GM19455 (cell line): ENCODE measurements at regions not wholly inside any gene's neighbourhood (a gene's known extent, or its start where the extent isn't known, plus 50 kb on each side); places are given as distances from the start of the nearest gene placed in this dataset.
"Not testable (repeated sequence)": the region's sequence is repeated elsewhere in the genome, so short reads cannot be mapped to it uniquely, and the experiment has no call there.

Source experiments
- ATAC-seq: cut with Tn5 transposase; IDR thresholded peaks from one replicate; pipeline ENCODE4 v1.9.1; 2021; ENCODE audit not compliant: unreplicated experiment

DNA sequence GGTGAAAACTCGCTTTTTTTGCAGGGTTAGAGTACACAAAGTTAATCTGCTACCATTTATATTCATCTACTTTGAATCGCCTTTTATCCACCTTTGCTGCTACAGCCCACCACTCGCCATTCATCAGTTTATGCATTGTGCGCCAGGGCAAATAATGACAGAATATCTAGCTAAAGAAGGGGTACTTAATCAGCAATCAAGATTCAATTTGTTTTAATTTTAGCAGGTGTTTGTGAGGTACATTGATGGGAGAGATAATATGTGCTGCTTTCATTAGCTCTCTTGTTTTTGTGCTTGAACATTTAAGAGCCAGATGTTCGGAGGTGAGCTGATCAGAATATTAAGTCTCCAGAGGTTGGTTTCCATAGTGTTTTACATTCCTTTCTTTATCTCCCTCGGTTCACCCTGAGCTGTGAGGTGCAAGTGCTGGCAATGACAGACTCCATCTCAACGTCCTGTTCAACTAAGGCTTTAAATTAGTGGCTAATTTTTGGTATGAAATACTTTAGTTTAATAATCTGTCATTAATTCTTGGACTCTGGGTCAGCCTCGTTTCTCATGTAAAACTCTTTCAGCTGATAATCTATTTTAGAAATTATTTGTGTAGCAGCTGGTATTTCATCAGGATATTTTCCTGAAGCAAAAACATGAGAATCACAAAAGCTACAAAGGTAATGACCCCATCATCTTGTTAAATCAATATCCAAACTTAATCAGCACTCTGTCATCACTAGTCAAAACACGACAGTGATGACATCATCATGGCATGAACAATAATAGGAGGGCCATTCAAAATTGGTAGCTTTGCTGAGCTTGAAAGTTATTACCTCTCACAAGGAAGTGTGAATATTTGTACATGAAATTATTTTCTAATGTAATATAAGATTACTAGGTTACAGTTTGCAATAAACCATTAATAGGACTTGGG lies 479.9 kb upstream of the FANCL start:
- no peak for ATAC-seq

GRCh38 chr2:58720033-58720769 lies 479.1 kb upstream of the FANCL start:
- no peak for ATAC-seq

GRCh38 chr2:58715344-58715743 lies 474.2 kb upstream of the FANCL start:
- no peak for ATAC-seq

DNA sequence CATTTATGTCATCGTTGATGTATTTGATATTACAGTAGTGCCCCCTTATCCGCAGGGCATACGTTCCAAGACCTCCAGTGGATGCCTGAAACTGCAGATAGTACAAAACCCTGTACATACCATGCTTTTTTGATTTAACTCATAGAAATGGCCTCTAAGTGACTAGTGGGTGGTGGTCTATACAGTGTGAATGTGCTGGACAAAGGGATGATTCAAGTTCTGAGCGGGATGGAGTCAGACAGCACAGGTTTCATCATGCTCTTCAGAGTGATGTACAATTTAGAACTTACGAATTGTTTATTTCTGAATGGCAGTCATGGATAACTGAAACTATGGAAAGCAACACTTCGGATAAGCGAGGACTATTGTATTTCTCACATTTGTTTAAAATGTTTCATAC lies 473.1 kb upstream of the FANCL start:
- ATAC-seq, result no peak

- ATAC-seq, result no peak
Measured at GRCh38 chr2:58710795-58711279, 469.7 kb upstream of the FANCL start.

GRCh38 chr2:58709687-58710354 lies 468.7 kb upstream of the FANCL start:
- ATAC-seq, result no peak

DNA sequence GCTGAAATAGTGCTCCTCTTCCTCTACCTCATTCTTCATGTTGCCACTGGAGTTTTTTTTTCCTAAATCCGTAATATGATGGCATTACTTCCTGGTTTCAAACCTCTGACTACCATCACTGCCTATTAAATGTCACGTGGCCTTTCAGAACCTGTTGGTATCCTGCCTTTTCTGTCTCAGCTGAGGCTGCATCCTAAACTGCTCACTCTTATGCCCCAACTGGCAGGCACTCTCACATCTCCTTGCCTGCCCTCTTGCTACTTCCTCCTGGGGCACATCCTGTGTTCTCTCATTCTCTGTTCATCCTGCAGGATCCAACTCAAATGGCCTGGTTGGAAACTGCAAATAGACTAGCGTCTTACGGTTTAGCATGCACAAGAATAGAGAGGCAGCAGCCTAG lies 468.1 kb upstream of the FANCL start:
- ATAC-seq, result no peak

- ATAC-seq, result no peak
Measured at GRCh38 chr2:58708565-58708964, 467.4 kb upstream of the FANCL start.

GRCh38 chr2:58702302-58702885 lies 461.3 kb upstream of the FANCL start:
- no peak for ATAC-seq

DNA sequence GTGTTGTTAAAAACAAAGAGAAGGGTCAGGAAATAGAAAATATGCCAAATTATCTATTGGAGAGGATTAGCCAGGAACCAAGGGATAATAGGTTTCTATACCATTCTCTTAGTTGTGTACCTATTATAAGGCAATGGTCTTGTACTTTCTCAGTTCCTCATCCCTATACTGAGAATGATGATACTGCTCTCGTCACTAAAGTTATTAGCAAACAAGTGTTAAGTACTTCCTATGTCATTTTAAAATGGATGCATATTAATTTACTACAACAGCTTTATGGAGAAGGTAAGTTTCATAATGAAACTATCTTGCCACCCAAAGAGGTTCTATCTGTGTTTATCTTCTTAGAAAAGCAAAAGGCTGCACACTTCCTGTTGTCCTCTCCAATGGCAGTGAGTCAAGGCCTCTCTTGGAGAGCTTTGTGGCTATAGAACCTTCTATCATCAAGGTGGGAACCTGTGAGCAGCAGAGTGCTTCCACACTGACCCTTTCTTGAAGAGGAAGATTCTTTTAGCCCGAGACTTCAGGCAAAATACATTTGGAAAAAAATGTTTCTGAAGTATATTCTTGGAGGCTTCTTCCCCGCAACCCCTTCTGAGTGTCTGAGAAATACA lies 460.7 kb upstream of the FANCL start:
- no peak for ATAC-seq

DNA sequence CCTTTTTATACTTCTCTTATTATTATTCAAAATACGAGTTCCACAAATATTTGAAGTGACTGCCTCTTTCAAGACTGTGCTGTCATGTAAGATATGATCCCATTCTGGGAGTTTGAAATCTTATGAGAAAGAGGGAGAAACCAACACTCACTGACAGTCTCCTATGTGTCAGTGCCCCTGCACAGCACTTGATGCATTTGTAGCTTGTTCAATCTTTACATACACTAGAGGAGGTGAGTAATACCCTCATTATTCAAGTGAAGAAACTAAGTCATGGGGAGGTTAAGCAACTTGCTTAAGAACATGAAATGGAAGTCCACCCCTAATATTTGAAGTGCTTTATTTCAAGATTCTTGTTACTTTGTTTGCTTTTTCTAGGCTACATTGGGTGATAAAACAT lies 459.5 kb upstream of the FANCL start:
- no peak for ATAC-seq

- no peak for ATAC-seq
Measured at GRCh38 chr2:58699411-58699810, 458.3 kb upstream of the FANCL start.

DNA sequence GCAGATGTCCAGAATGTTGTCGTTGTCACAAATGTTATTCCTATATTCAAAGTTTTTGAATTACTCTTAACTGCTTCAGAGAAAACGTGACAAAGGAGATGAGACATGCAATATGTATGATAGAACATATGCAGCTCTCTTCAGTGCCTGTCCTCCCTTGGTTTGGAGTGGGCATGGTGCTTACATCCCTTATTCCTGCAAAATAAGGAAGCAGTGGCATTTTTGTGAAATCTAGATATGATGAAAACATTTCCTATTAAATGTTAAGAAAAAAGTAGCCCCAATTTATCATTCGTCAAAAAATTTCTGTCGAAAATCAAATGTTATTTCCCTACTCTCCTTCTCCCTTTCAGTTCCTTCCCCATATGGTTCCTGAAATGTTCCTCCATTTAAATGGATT lies 457.5 kb upstream of the FANCL start:
- no peak for ATAC-seq

DNA sequence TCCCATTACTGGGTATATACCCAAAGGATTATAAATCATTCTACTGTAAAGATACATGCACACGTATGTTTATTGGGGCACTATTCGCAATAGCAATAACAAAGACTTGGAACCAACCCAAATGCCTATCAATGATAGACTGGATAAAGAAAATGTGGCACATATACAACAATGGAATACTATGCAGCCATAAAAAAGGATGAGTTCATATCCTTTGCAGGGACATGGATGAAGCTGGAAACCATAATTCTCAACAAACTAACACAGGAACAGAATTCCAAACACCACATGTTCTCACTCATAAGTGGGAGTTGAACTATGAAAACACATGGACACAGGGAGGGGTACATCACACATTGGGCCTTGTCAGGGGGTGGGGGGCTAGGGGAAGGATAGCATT lies 453.0 kb upstream of the FANCL start:
- ATAC-seq, result not testable (repeated sequence)

DNA sequence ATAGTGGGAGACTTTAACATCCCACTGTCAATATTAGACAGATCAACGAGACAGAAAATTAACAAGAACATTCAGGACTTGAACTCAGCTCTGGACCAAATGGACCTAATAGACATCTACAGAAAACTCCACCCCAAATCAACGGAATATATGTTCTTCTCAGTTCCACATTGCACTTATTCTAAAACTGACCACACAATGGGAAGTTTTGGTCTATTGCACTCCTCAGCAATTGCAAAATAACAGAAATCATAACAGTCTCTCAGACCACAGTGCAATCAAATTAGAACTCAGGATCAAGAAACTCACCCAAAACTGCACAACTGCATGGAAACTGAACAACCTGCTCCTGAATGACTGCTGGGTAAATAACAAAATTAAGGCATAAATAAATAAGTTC lies 449.9 kb upstream of the FANCL start:
- ATAC-seq, result not testable (repeated sequence)

DNA sequence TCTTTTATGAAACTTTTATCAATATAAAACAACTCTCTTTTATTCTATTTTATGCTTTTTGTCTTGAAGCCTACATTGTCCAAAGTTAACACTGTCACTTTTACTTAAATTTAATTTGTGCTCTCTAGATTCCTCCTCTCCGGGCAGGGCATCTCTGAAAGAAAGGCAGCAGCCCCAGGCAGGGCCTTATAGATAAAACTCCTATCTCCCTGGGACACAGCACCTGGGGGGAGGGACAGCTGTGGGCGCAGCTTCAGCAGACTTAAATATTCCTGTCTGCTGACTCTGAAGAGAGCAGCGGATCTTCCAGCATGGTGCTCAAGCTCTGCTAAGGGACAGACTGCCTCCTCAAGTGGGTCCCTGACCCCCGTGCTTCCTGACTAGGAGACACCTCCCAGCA lies 447.7 kb upstream of the FANCL start:
- no peak for ATAC-seq

DNA sequence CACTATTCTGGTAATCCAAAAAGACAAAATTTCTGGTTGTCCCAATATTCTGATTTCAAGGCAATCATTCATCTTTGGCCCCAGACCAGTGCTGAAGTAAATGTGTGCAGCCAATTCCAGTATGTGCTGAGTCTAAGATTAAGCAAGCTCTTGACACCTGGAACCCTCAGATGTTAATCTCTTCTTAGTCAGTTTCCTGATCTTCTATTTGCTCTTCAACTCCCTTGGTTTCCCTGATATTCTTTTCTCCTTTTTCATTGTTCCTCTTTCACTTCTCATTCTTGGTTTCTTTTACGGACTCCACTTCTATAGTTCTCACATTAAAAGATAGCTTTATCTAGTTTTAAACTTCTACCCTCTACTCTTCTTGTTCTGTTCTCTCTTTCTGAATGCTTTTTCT lies 445.7 kb upstream of the FANCL start:
- ATAC-seq, result no peak

DNA sequence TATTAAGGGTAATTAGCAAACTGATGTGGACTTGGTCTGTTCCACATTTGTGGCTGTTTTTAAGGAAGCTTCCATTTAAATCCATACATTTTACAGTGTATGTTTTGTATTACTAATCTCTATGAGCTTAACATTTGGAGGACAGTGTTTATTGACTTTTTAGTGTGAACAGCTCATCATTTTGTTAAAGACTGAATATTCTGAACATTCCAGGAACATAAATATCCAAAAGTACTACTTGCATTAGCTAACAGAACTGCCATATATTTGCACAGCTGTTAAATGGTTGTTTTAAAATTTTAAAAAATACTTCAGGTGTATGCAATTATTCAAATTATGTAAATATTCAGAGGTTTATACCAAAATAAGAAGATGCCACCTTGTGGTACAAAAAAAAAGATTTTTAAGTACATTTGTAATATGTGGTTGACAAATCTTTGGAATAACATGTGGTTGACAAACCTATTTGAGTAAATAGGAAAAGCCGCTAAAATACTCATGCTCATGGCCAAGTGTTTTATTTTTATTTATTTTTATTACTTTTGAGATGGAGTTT lies 439.7 kb upstream of the FANCL start:
- ATAC-seq, result no peak

DNA sequence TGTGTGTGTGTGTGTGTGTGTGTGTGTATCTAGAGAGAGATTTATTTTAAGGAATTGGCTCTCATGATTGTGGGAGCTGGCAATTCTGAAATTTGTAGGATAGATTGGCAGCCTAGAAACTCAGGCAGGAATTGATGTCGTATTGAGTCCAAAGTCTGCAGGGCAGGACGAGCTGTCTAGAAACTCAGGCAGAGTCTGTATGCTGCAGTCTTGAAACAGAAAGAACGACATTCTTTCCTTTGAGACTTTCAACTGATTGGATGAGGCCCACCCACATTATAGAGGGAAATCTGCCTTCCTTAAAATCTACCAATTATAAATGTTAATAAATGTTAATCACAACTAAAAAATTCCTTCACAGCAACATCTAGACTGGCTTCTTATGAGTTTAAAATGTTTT lies 436.6 kb upstream of the FANCL start:
- ATAC-seq, result no peak

DNA sequence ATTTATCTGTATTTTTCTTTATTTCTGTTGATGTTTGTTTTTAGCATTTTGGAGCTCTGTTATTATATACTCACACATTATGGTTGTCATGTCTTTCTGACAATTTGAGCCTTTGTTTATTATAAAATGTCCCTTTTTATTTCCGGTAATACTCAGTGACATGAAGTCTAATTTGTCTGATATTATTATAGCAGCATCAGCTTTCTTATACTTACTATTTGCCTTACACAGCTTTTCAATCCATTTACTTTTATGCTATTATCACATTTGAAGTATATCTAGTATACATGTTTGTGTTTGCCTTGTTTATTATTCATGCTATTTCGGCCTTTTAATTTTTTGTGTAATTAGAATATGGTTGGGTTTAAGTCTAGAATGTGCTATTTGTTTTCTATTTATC lies 430.6 kb upstream of the FANCL start:
- no peak for ATAC-seq
